ENCODE measurements at regions not wholly inside any gene's neighbourhood (a gene's known extent, or its start where the extent isn't known, plus 50 kb on each side); places are given as distances from the start of the nearest gene placed in this dataset.

DNA sequence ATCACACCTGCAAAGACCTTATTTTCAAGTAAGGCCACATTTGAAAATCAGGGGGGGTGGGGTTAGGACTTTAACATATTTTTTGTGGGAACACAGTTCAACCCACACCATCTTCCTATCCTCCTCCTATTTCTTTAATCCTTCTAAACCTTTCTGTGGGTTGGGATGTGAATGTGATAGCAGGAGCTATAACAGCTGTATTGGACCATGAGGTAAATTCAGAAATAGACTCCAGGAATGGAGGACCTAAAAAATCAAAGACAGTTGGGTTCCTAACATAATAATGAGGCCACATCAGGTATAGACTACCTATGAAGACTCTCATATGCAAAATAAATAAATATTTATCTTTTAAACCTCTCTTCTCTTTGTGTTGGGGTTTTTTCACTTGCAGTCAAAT, 451.4 kb downstream of the XYLT1 start:
- no peak for TF ChIP-seq POLR2A (IDR thresholded peaks at IDR 0.05)
- TF ChIP-seq, protein P1, sequence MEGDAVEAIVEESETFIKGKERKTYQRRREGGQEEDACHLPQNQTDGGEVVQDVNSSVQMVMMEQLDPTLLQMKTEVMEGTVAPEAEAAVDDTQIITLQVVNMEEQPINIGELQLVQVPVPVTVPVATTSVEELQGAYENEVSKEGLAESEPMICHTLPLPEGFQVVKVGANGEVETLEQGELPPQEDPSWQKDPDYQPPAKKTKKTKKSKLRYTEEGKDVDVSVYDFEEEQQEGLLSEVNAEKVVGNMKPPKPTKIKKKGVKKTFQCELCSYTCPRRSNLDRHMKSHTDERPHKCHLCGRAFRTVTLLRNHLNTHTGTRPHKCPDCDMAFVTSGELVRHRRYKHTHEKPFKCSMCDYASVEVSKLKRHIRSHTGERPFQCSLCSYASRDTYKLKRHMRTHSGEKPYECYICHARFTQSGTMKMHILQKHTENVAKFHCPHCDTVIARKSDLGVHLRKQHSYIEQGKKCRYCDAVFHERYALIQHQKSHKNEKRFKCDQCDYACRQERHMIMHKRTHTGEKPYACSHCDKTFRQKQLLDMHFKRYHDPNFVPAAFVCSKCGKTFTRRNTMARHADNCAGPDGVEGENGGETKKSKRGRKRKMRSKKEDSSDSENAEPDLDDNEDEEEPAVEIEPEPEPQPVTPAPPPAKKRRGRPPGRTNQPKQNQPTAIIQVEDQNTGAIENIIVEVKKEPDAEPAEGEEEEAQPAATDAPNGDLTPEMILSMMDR (IDR thresholded peaks at IDR 0.05) = no peak

Measured in prostate gland (tissue), 2 donors.